H9 (cell line): ENCODE measurements at regions not wholly inside any gene's neighbourhood (a gene's known extent, or its start where the extent isn't known, plus 50 kb on each side); places are given as distances from the start of the nearest gene placed in this dataset.

ENCODE experiments used
- DNase-seq: peaks from one replicate; pipeline ENCODE4 v3.0.0-alpha.2; 2017
- H2AFZ ChIP-seq: one replicate; pipeline ENCODE4 v1.6.1; 2013; ENCODE audit warnings: mild to moderate bottlenecking, low read length, control low read depth, moderate library complexity
- H2AK5ac ChIP-seq: 2 replicates; pipeline ENCODE4 v1.6.1; 2013; ENCODE audit warnings: low read length, control low read depth, mixed read lengths; ENCODE audit not compliant: insufficient read length
- H2BK120ac ChIP-seq: one replicate; pipeline ENCODE4 v1.6.1; 2013; ENCODE audit warnings: low read depth, mild to moderate bottlenecking, low read length, control low read depth, inconsistent platforms; ENCODE audit not compliant: poor library complexity, severe bottlenecking
- H2BK12ac ChIP-seq: 2 replicates; pipeline ENCODE4 v1.6.1; 2013; ENCODE audit warnings: low read length, control low read depth, mixed read lengths, low read depth; ENCODE audit not compliant: insufficient read length
- H2BK15ac ChIP-seq: 2 replicates; pipeline ENCODE4 v1.6.1; 2013; ENCODE audit warnings: low read depth, low read length, control low read depth
- H2BK20ac ChIP-seq: one replicate; pipeline ENCODE4 v1.6.1; 2013; ENCODE audit warnings: low read depth, mild to moderate bottlenecking, low read length, control low read depth, inconsistent platforms; ENCODE audit not compliant: poor library complexity, severe bottlenecking
- H2BK5ac ChIP-seq: 2 replicates; pipeline ENCODE4 v1.6.1; 2013; ENCODE audit warnings: low read length, control low read depth, mixed read lengths; ENCODE audit not compliant: insufficient read length
- H3K14ac ChIP-seq: 2 replicates; pipeline ENCODE4 v1.6.1; 2013; ENCODE audit warnings: low read length, control low read depth; ENCODE audit not compliant: insufficient read depth
- H3K18ac ChIP-seq: 2 replicates; pipeline ENCODE4 v1.6.1; 2013; ENCODE audit warnings: low read depth, mild to moderate bottlenecking, mixed read lengths, low read length, control low read depth; ENCODE audit not compliant: insufficient read length
- H3K23ac ChIP-seq: 2 replicates; pipeline ENCODE4 v1.6.1; 2013; ENCODE audit warnings: low read length, control low read depth, mixed read lengths, low read depth; ENCODE audit not compliant: insufficient read length
- H3K23me2 ChIP-seq: 2 replicates; pipeline ENCODE4 v1.6.1; 2013; ENCODE audit warnings: low read depth, mild to moderate bottlenecking, mixed read lengths, low read length, control low read depth; ENCODE audit not compliant: insufficient read length, poor library complexity, severe bottlenecking
- H3K27ac ChIP-seq: 2 replicates; pipeline ENCODE4 v1.5.1; 2013; ENCODE audit warnings: low read length, control low read depth, mixed read lengths, low read depth; ENCODE audit not compliant: insufficient read length
- H3K27me3 ChIP-seq: 2 replicates; pipeline ENCODE4 v1.6.1; 2013; ENCODE audit warnings: low read length, control low read depth, inconsistent platforms; ENCODE audit not compliant: insufficient read depth
- H3K4ac ChIP-seq: 2 replicates; pipeline ENCODE4 v1.6.1; 2013; ENCODE audit warnings: low read depth, mild to moderate bottlenecking, control low read depth, inconsistent platforms, low read length, moderate library complexity
- H3K4me1 ChIP-seq: 2 replicates; pipeline ENCODE4 v1.6.1; 2013; ENCODE audit warnings: low read length, control low read depth, inconsistent platforms; ENCODE audit not compliant: insufficient read depth
- H3K4me2 ChIP-seq: 2 replicates; pipeline ENCODE4 v1.6.1; 2013; ENCODE audit warnings: low read length, control low read depth, mixed read lengths; ENCODE audit not compliant: insufficient read length, insufficient read depth
- H3K56ac ChIP-seq: 2 replicates; pipeline ENCODE4 v1.6.1; 2013; ENCODE audit warnings: low read depth, mild to moderate bottlenecking, mixed read lengths, low read length, control low read depth; ENCODE audit not compliant: insufficient read length
- H3K79me1 ChIP-seq: 2 replicates; pipeline ENCODE4 v1.6.1; 2013; ENCODE audit warnings: low read depth, mild to moderate bottlenecking, moderate library complexity, low read length, control low read depth, inconsistent platforms; ENCODE audit not compliant: insufficient read depth, poor library complexity, severe bottlenecking
- H3K79me2 ChIP-seq: 2 replicates; pipeline ENCODE4 v1.6.1; 2013; ENCODE audit warnings: low read length, control low read depth, inconsistent platforms; ENCODE audit not compliant: insufficient read depth
- H3K9ac ChIP-seq: 2 replicates; pipeline ENCODE4 v1.6.1; 2013; ENCODE audit warnings: low read length, control low read depth, mixed read lengths; ENCODE audit not compliant: insufficient read length; ENCODE audit errors: extremely low read depth
- H3K9me3 ChIP-seq: one replicate; pipeline ENCODE4 v1.6.1; 2013; ENCODE audit warnings: low read depth, low read length, inconsistent platforms; ENCODE audit not compliant: control insufficient read depth
- H3T11ph ChIP-seq: one replicate; pipeline ENCODE4 v1.6.1; 2013; ENCODE audit warnings: mild to moderate bottlenecking, low read length, control low read depth, inconsistent platforms
- H4K20me1 ChIP-seq: one replicate; pipeline ENCODE4 v1.6.1; 2013; ENCODE audit not compliant: control insufficient read depth, insufficient read length, insufficient read depth
- H4K5ac ChIP-seq: 2 replicates; pipeline ENCODE4 v1.6.1; 2013; ENCODE audit warnings: low read depth, mild to moderate bottlenecking, mixed read lengths, low read length, control low read depth; ENCODE audit not compliant: insufficient read length
- H4K8ac ChIP-seq: replicated peaks from 2 replicates; pipeline ENCODE4 v1.6.1; 2013; ENCODE audit warnings: low read length, control low read depth, mixed read lengths, low read depth; ENCODE audit not compliant: insufficient read length
- H4K91ac ChIP-seq: 2 replicates; pipeline ENCODE4 v1.6.1; 2013; ENCODE audit warnings: low read depth, mild to moderate bottlenecking, moderate library complexity, mixed read lengths, low read length, control low read depth; ENCODE audit not compliant: insufficient read length
- H3K27ac Mint-ChIP-seq, 3 experiments: 2 replicates in 2 of 3; 3 replicates in 1 of 3; pipeline ENCODE4 v1.8.0; 2020 to 2021; ENCODE audit warnings: mixed read lengths in 3 of 3, mild to moderate bottlenecking in 1 of 3, moderate library complexity in 1 of 3
- H3K27me3 Mint-ChIP-seq: 2 replicates; pipeline ENCODE4 v1.8.0; 2021; ENCODE audit warnings: low read depth, mild to moderate bottlenecking, moderate library complexity, mixed read lengths
- H3K36me3 Mint-ChIP-seq, 3 experiments: 2 replicates in 2 of 3; 3 replicates in 1 of 3; pipeline ENCODE4 v1.8.0; 2020 to 2021; ENCODE audit warnings: low read depth in 3 of 3, mixed read lengths in 3 of 3; ENCODE audit not compliant: insufficient read depth in 1 of 3
- H3K4me1 Mint-ChIP-seq, 2 experiments: 2 replicates each; pipeline ENCODE4 v1.8.0; 2020; ENCODE audit warnings: mixed read lengths in 2 of 2
- H3K4me3 Mint-ChIP-seq, 2 experiments: 2 replicates in 1 of 2; 3 replicates in 1 of 2; pipeline ENCODE4 v1.8.0; 2020 to 2021; ENCODE audit warnings: mild to moderate bottlenecking in 2 of 2, mixed read lengths in 2 of 2, moderate library complexity in 1 of 2
- H3K9me3 Mint-ChIP-seq, 2 experiments: 2 replicates in 1 of 2; 3 replicates in 1 of 2; pipeline ENCODE4 v1.8.0; 2020; ENCODE audit warnings: mild to moderate bottlenecking in 2 of 2, mixed read lengths in 2 of 2, moderate library complexity in 1 of 2
- CTCF ChIP-seq: fragments of 200-600 bp; sonication (generic); conservative IDR thresholded peaks from 3 replicates; pipeline ENCODE4 v1.8.0; 2021; ENCODE audit warnings: antibody characterized with exemption, mild to moderate bottlenecking
- WGBS: extraction: QIAGEN DNeasy Blood & Tissue Kit; methylation state at CpG from one replicate; pipeline ENCODE4 v1.1.7; 2013; ENCODE audit warnings: missing lambda C conversion rate, low lambda C conversion rate, mixed read lengths; ENCODE audit not compliant: insufficient read length; ENCODE audit errors: extremely low coverage; 5-methylcytosine and 5-hydroxymethylcytosine counted together

GRCh38 chr14:105888151-105888550 is 361.8 kb downstream of the TMEM121 start:
- H3K27me3 ChIP-seq, result no peaks in the 10 kb centered on the region
- no peak overlapping the region for H3T11ph ChIP-seq
- no peak overlapping the region for H3K23ac ChIP-seq
- H3K56ac ChIP-seq, result no peak overlapping the region
- H3K4me2 ChIP-seq, result no peak overlapping the region
- H2BK15ac ChIP-seq, result no peak overlapping the region
- H3K36me3 Mint-ChIP-seq, result peaks cover 4 to 23% (median 9%) of the 10 kb centered on the region in 3 experiments; a peak in 5 of 7 replicates
- no peak overlapping the region for H3K14ac ChIP-seq
- H4K91ac ChIP-seq, result no peak overlapping the region
- no peak overlapping the region for H2AK5ac ChIP-seq
- H3K27ac Mint-ChIP-seq, result peak overlapping the region in 1 of 3 experiments; percentile 48; a peak in 1 of 7 replicates
- H3K9me3 ChIP-seq, result peaks cover 63% of the 10 kb centered on the region
- no peaks in the 10 kb centered on the region for H3K23me2 ChIP-seq
- no peak overlapping the region for H2AFZ ChIP-seq
- H4K5ac ChIP-seq, result no peak overlapping the region
- H3K4me1 ChIP-seq, result no peaks in the 10 kb centered on the region
- no peak for TF ChIP-seq CTCF
- no peak overlapping the region for H2BK5ac ChIP-seq
- no peak overlapping the region for H2BK20ac ChIP-seq
- H3K27ac ChIP-seq, result no peak overlapping the region
- no peaks in the 10 kb centered on the region for H3K79me1 ChIP-seq
- peaks cover 71 to 85% of the 10 kb centered on the region in 2 experiments for H3K9me3 Mint-ChIP-seq
- DNase-seq, result no peak
- H2BK120ac ChIP-seq, result no peak overlapping the region
- no peaks in the 10 kb centered on the region for H4K20me1 ChIP-seq
- H3K9ac ChIP-seq, result no peak overlapping the region
- H3K4me3 Mint-ChIP-seq, result no peak overlapping the region; a peak in 1 of 5 replicates
- H3K4me1 Mint-ChIP-seq, result no peaks in the 10 kb centered on the region
- H3K27me3 Mint-ChIP-seq, result peaks cover 2% of the 10 kb centered on the region; the same call in 1 of the 2 replicates
- no peak overlapping the region for H3K4ac ChIP-seq
- no peak overlapping the region for H4K8ac ChIP-seq
- H3K18ac ChIP-seq, result no peak overlapping the region
- no peaks in the 10 kb centered on the region for H3K79me2 ChIP-seq
- no CpG with 5 or more reads among the region's 2 CpGs for WGBS
- H2BK12ac ChIP-seq, result no peak overlapping the region
